Upper lobe of left lung (tissue), 6 donors: ENCODE measurements at regions not wholly inside any gene's neighbourhood (a gene's known extent, or its start where the extent isn't known, plus 50 kb on each side); places are given as distances from the start of the nearest gene placed in this dataset.

Experiments
- ATAC-seq, 2 donors: fragments of 200-7000 bp; cut with Tn5 transposase; one replicate each; pipeline ENCODE4 v1.9.1; 2022; ENCODE audit warnings: mild to moderate bottlenecking in 2 of 2, moderate library complexity in 2 of 2; ENCODE audit not compliant: low FRiP score in 2 of 2
- DNase-seq, 2 donors: peaks; one replicate each; pipeline ENCODE4 v3.0.0-alpha.2; 2019 to 2020
- H3K27ac ChIP-seq, 4 donors: fragments of 200-600 bp; sonication (generic); one replicate each; pipeline ENCODE4 v1.5.1; 2016 to 2019
- H3K27me3 ChIP-seq, 4 donors: fragments of 200-600 bp; sonication (generic); one replicate each; pipeline ENCODE4 v1.5.1; 2017 to 2019
- H3K36me3 ChIP-seq, 4 donors: fragments of 200-600 bp; sonication (generic); one replicate each; pipeline ENCODE4 v1.5.1; 2016 to 2019
- H3K4me1 ChIP-seq, 4 donors: fragments of 200-600 bp; sonication (generic); one replicate each; pipeline ENCODE4 v1.5.1; 2018 to 2019
- H3K4me3 ChIP-seq, 4 donors: fragments of 200-600 bp; sonication (generic); one replicate each; pipeline ENCODE4 v1.5.1; 2017 to 2019; ENCODE audit warnings: mild to moderate bottlenecking in 2 of 4, moderate library complexity in 1 of 4
- H3K9me3 ChIP-seq, 4 donors: fragments of 200-600 bp; sonication (generic); one replicate each; pipeline ENCODE4 v1.5.1; 2018 to 2019
- CTCF ChIP-seq, 6 experiments: fragments of 450-650 bp in 4 of 6; fragments of 200-600 bp in 2 of 6; sonication (generic) in 2 of 6; IDR thresholded peaks; one replicate each; pipeline ENCODE4 v1.5.1; 2016 to 2019; ENCODE audit warnings: antibody characterized with exemption in 6 of 6
- EP300 ChIP-seq, 4 donors: sonication (generic); formaldehyde crosslinking; IDR thresholded peaks; one replicate each; pipeline ENCODE4 v1.5.1; 2017; ENCODE audit warnings: antibody characterized with exemption in 4 of 4, control low read depth in 2 of 4
- POLR2A ChIP-seq, 4 donors: fragments of 450-650 bp; IDR thresholded peaks; one replicate each; pipeline ENCODE4 v1.5.1; 2016 to 2017; ENCODE audit warnings: antibody characterized with exemption in 4 of 4, mild to moderate bottlenecking in 2 of 4
- POLR2AphosphoS5 ChIP-seq, 2 donors: sonication (generic); formaldehyde crosslinking; IDR thresholded peaks; one replicate each; pipeline ENCODE4 v1.5.1; 2017; ENCODE audit warnings: antibody characterized with exemption in 2 of 2
- WGBS, 2 donors: methylation state at CpG; one replicate each; pipeline ENCODE4 v1.1.5; 2017 to 2018; 5-methylcytosine and 5-hydroxymethylcytosine counted together
- donor health status: DM: no; HTN: no; CAD: no; lungs with moderate emphysema.
- donor health status: DM: no; HTN: yes; CAD: no; lungs with severe emphysema.

GRCh38 chr7:115477193-115477651, 553.3 kb downstream of the TFEC start:
- ATAC-seq (peak in 1 of 2 donors; percentile 74), DNase-seq (peak in 1 of 2 donors; percentile 80)

DNA sequence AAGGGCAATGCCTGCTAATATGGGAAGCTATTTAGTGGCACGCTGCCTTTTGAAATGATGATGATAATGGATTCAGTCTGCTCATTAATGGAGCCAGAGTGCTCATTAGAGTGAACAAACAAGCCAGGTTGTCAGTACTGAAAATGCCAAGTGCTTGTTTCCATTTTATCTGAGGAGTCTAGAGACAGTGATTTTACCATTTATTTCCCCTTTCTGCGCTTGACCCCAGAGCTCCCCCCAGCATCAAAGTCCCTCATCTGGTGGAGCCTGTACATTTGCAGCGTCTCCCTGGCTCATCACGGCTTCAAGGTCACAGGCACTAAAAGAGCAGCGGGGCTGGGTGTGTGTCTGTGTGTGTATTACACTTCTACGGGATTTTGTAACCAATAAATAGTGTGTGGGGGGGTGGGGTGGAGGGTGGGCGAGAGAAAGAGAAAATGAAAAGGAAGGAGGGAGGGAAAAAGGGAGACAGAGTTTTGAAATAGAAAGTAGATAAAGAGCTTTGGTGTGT, 553.8 kb downstream of the TFEC start:
- Histone ChIP-seq H3K4me1 (peaks cover 10 to 12% (median 11%) of the 10 kb centered on the region in 4 donors), H3K9me3 (no peaks in the 10 kb centered on the region), H3K27me3 (no peaks in the 10 kb centered on the region), H3K27ac (no peak overlapping the region), H3K36me3 (no peaks in the 10 kb centered on the region), H3K4me3 (peak overlapping the region; percentile 24 to 48 (median 33))
- DNase-seq (no peak), ATAC-seq (peak in 1 of 2 donors; percentile 17)
- 20 to 21% methylated on average over 7 of the region's 7 CpGs for WGBS, 2 donors
- no peak for TF ChIP-seq POLR2A (IDR thresholded peaks at IDR 0.05)
- no peak for TF ChIP-seq POLR2AphosphoS5 (IDR thresholded peaks at IDR 0.05)
- TF ChIP-seq CTCF (IDR thresholded peaks at IDR 0.05), result no peak
- no peak for TF ChIP-seq EP300 (IDR thresholded peaks at IDR 0.05)

More at GRCh38 chr7:115477193-115477651, 553.3 kb downstream of the TFEC start:
- Histone ChIP-seq H3K36me3 (no peaks in the 10 kb centered on the region), H3K4me3 (peak overlapping the region; percentile 24 to 48 (median 33)), H3K27me3 (no peaks in the 10 kb centered on the region), H3K27ac (no peak overlapping the region), H3K9me3 (no peaks in the 10 kb centered on the region), H3K4me1 (peaks cover 10 to 12% (median 11%) of the 10 kb centered on the region in 4 donors)
- TF ChIP-seq POLR2A (IDR thresholded peaks at IDR 0.05) (no peak), POLR2AphosphoS5 (IDR thresholded peaks at IDR 0.05) (no peak), EP300 (IDR thresholded peaks at IDR 0.05) (no peak), CTCF (IDR thresholded peaks at IDR 0.05) (no peak)
- WGBS, 2 donors, result 4% methylated on average over 26 of the region's 30 CpGs

DNA sequence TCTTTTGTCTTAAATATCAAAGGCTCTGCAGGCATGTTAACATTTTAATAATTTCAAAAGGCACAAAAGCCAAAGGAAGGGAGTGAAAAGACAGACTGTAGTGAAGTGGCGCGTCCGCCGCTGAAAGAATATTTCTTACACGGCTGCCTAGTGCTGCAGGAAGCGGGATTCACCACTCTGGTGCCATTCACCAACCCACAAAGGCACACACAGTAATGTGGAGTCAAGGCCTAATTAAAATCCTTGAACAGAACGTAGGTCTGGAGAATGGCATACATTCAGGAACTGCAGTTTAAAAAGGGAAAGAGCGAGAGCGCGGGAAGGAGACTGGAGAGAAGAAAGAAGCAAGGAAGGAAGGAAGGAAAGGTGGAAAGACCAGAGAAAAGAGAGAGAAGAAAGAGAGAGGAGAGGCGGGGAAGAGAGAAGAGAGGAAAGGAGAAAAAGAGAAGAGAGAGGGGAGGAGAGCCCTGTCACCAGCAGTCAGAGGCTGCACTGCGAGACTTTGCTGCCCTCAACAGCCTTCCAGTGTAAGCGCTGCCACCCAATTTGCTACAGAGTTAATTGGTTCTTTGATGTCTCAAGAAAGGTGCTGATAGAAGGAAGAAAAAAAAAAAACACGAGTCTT, 554.0 kb downstream of the MDFIC start:
- Histone ChIP-seq H3K27me3 (no peaks in the 10 kb centered on the region), H3K36me3 (no peaks in the 10 kb centered on the region), H3K4me1 (peaks cover 10 to 12% (median 11%) of the 10 kb centered on the region in 4 donors), H3K27ac (no peak overlapping the region), H3K4me3 (no peak overlapping the region), H3K9me3 (no peaks in the 10 kb centered on the region)
- DNase-seq (no peak), ATAC-seq (peak in 1 of 2 donors; percentile 35)
- no peak for TF ChIP-seq POLR2A (IDR thresholded peaks at IDR 0.05)
- no peak for TF ChIP-seq CTCF (IDR thresholded peaks at IDR 0.05)
- no peak for TF ChIP-seq EP300 (IDR thresholded peaks at IDR 0.05)
- TF ChIP-seq POLR2AphosphoS5 (IDR thresholded peaks at IDR 0.05), result no peak
- WGBS, 2 donors, result 79 to 82% methylated on average over 14 of the region's 14 CpGs

DNA sequence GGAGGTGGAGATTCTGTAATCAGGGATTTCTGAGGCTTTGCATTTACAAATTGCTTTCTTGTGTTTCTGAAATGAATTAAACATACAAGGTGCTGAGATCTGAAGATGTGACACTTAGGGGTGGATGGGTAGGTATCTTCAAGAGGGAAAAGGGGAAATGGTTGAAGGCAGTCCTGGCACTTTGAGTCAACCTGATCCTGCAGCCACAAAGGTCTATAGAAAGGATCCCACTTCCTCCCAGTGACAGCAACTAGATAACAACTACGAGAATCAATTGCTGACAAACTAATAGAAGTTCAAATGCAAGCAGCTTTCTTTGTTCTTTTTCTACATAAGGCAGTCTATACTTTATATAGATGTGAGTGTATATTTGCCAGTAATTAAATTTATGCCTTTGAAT, 553.3 kb downstream of the MDFIC start:
- DNase-seq (no peak), ATAC-seq (no peak)
- Histone ChIP-seq H3K27ac (no peak overlapping the region), H3K27me3 (no peaks in the 10 kb centered on the region), H3K4me1 (peaks cover 10 to 12% (median 11%) of the 10 kb centered on the region in 4 donors), H3K4me3 (no peak overlapping the region), H3K36me3 (no peaks in the 10 kb centered on the region), H3K9me3 (no peaks in the 10 kb centered on the region)
- WGBS, 2 donors, result 41 to 69% methylated on average over 1 of the region's 1 CpG
- TF ChIP-seq POLR2A (IDR thresholded peaks at IDR 0.05) (no peak), CTCF (IDR thresholded peaks at IDR 0.05) (no peak), EP300 (IDR thresholded peaks at IDR 0.05) (no peak), POLR2AphosphoS5 (IDR thresholded peaks at IDR 0.05) (no peak)
